HepG2 (cell line): ENCODE measurements at regions not wholly inside any gene's neighbourhood (a gene's known extent, or its start where the extent isn't known, plus 50 kb on each side); places are given as distances from the start of the nearest gene placed in this dataset.

Experiments used
- KDM4B ChIP-seq: sonication (generic); formaldehyde crosslinking; IDR thresholded peaks from 2 replicates; pipeline ENCODE4 v1.4.0; 2020; ENCODE audit warnings: missing genetic modification reagents
- TARDBP ChIP-seq: sonication (generic); formaldehyde crosslinking; IDR thresholded peaks from 2 replicates; pipeline ENCODE4 v1.8.0; 2022; ENCODE audit warnings: mild to moderate bottlenecking, missing genetic modification reagents

DNA sequence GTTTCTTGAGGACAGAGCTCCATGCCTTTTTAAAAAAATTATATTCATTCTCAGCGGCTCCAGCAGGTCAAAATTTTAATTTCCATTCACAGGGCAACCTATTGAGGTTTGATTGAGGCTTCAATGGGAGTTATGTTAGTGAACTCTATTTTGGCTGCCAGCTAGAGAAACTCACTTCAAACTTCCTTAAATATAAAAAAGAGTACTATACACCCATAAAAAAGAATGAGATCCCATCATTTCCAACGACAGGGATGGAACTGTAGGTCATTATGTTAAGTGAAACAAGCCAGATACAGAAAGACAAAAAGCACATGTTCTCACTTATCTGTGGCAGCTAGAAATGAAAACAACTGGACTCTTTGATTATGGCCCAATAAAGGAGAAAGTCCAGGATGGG lies 176.8 kb upstream of the IL12B start:
- TF ChIP-seq TARDBP = no peak
- TF ChIP-seq KDM4B (CRISPR knock-in tag) = no peak
